Brain microvascular endothelial cell (primary cell): ENCODE measurements at regions not wholly inside any gene's neighbourhood (a gene's known extent, or its start where the extent isn't known, plus 50 kb on each side); places are given as distances from the start of the nearest gene placed in this dataset.

Experiments
- DNase-seq: peaks from one replicate; pipeline ENCODE4 v3.0.0-alpha.2; 2020
- H3K27ac ChIP-seq: fragments of 250-450 bp; sonication (Bioruptor Pico); 2 replicates; pipeline ENCODE4 v1.5.1; 2020; ENCODE audit warnings: mild to moderate bottlenecking, moderate library complexity
- H3K27me3 ChIP-seq: fragments of 250-450 bp; sonication (Bioruptor Pico); replicated peaks from 2 replicates; pipeline ENCODE4 v1.5.1; 2020; ENCODE audit warnings: mild to moderate bottlenecking
- H3K36me3 ChIP-seq: fragments of 250-450 bp; sonication (Bioruptor Pico); replicated peaks from 2 replicates; pipeline ENCODE4 v1.5.1; 2020; ENCODE audit warnings: mild to moderate bottlenecking
- H3K4me3 ChIP-seq: 2 replicates; pipeline ENCODE4 v1.5.1; 2011; ENCODE audit warnings: low read depth, mild to moderate bottlenecking, control low read depth, low read length, moderate library complexity
- in situ Hi-C: cut with HindIII; loops from 2 replicates; pipeline ENCODE4 v1.10.0; 2017; ENCODE audit warnings: low sequenced_read_pairs, low pct_ligation_motif_present
- TF ChIP-seq, protein P1 (sequence below): IDR thresholded peaks from 2 replicates; pipeline ENCODE4 v1.5.1; 2011; ENCODE audit warnings: low read depth, mild to moderate bottlenecking, moderate library complexity, low read length, control low read depth, inconsistent platforms; ENCODE audit errors: missing control alignments

DNA sequence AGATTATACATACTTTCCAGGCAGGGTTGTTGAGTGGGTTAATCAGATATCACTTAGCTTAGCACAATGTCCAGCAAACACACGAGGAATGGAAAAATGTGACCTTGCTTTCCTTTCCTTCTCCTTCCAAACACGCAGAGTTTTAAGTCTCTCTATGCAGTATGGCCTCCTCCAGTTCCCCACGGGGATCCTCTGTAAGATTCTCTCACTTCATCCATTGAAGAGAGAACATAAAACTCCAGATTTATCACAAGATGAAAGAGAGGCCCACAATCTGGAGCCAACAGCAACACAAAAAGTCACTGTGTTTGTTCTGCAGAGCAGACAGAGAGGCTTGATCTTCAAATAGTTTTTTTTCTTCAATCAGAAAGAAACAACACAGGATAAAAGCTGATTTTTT, 336.8 kb upstream of the CLNK start:
- in situ Hi-C loops = no loop called here

DNA sequence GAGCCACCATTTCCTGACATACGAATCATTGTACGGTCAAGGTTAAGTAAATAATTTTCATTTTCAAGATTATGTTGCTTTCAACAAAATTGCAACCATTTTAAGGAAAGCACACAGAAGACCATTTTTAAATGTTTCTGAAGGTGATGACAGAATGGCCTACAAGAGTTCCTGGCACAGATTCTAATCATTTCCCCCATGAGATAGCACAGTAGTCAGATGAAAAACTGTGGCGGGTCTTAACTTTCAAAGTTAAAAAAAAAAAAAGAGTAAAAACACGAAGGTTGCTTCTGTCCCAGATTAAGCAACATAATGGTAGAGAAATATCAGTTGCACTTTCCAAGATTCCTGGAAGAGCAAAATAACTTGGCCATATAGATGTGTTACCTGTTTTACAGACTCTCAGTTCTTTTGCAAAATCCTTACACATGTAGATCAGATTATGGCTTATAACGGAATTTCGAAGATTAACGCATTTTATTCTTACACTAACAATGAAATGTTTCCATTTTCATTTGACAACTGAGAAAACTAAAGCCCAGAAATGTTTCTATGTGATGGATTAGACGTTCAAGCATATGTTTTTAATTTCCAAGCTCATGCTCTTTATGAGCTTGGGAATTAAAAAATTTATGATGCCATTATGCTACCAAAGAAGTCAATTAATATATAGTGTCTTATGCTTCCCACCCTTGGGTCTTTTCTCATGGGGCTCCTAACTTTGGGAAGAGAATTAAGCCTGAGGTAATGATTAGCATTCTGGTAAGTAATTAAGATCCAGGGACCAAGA, 335.1 kb upstream of the CLNK start:
- in situ Hi-C loops = no loop called here
- DNase-seq = no peak

More for the DNA sequence above, 336.8 kb upstream of the CLNK start:
- DNase-seq = no peak
- Histone ChIP-seq H3K36me3 (no peaks in the 10 kb centered on the region), H3K27ac (no peak overlapping the region), H3K27me3 (no peaks in the 10 kb centered on the region), H3K4me3 (no peak overlapping the region)
- TF ChIP-seq, protein P1, sequence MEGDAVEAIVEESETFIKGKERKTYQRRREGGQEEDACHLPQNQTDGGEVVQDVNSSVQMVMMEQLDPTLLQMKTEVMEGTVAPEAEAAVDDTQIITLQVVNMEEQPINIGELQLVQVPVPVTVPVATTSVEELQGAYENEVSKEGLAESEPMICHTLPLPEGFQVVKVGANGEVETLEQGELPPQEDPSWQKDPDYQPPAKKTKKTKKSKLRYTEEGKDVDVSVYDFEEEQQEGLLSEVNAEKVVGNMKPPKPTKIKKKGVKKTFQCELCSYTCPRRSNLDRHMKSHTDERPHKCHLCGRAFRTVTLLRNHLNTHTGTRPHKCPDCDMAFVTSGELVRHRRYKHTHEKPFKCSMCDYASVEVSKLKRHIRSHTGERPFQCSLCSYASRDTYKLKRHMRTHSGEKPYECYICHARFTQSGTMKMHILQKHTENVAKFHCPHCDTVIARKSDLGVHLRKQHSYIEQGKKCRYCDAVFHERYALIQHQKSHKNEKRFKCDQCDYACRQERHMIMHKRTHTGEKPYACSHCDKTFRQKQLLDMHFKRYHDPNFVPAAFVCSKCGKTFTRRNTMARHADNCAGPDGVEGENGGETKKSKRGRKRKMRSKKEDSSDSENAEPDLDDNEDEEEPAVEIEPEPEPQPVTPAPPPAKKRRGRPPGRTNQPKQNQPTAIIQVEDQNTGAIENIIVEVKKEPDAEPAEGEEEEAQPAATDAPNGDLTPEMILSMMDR = no peak

DNA sequence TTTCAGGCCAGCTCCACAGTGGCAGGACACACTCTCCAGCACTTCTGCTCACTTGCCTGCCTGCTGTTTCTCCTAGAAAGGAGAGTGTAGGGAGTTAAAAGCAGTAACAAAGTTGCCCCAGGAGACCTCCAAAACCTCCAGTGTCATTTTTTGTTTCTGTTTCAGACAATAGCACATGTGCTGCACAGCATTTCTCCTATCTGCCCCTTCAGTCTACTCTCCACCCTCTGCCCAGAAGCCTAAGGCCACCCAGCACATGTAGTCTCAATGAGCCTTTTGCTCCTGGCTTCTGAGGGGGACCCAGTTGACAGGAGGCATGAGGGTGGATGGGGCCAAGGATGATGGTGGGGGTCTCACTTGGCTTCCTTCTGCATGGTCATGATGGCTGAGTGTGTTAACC, 329.6 kb upstream of the CLNK start:
- TF ChIP-seq, protein P1 = no peak
- H3K36me3 ChIP-seq = no peaks in the 10 kb centered on the region
- DNase-seq = no peak
- no peak overlapping the region for H3K27ac ChIP-seq
- no peaks in the 10 kb centered on the region for H3K27me3 ChIP-seq
- no peak overlapping the region for H3K4me3 ChIP-seq
- in situ Hi-C loops = no loop called here

More for the DNA sequence above, 335.1 kb upstream of the CLNK start:
- Histone ChIP-seq H3K4me3 (no peak overlapping the region), H3K36me3 (no peaks in the 10 kb centered on the region), H3K27ac (no peak overlapping the region), H3K27me3 (no peaks in the 10 kb centered on the region)
- TF ChIP-seq, protein P1 = no peak

DNA sequence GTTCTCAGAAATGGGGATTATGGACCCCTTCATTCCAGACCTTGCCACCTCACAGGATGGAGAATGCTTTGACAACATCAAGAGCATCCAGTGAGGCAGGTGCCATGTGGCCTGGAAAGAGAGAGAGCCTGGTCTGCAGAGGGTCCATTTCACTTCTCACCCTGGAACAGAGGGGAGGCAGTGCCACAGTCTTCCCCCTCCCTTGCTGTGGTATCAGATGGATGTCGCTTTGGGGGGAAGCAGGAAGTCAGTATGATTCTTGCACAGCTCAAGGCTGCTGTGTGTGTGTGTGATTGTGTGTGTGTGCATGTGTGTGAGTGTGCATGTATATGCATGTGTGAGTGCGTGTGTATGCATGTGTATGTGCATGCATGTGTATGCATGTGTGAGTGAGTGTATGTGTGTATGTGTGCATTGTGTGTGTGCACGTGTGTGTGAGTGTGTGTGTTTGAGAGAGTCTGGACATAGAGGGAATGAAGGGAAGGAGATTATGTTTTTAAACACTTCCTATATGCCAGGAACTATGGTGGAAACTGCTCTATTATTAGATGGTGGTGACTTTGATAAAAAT, 328.6 kb upstream of the CLNK start:
- DNase-seq = no peak
- H3K27ac ChIP-seq = no peak overlapping the region
- H3K27me3 ChIP-seq = no peaks in the 10 kb centered on the region
- no peak overlapping the region for H3K4me3 ChIP-seq
- TF ChIP-seq, protein P1 = no peak
- no peaks in the 10 kb centered on the region for H3K36me3 ChIP-seq
- in situ Hi-C loops = no loop called here

DNA sequence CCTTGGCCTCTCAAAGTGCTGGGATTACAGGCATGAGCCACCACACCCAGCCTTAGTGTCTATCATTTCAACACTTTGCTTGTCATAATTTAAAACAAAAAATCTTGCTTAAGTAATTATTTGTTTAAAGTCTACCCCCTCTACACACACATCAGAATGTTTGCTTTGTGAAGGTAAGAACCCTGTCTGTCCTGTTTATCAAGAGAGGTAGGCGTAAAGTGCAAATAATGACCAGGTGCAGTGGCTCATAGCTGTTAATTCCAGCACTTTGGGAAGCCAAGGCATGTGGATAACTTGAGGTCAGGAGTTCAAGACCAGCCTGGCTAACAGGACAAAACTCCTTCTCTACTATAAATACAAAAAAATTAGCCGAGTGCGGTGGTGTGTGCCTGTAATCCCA, 326.7 kb upstream of the CLNK start:
- TF ChIP-seq, protein P1 = no peak
- no peaks in the 10 kb centered on the region for H3K27me3 ChIP-seq
- no peak for DNase-seq
- no peak overlapping the region for H3K27ac ChIP-seq
- no peak overlapping the region for H3K4me3 ChIP-seq
- no peaks in the 10 kb centered on the region for H3K36me3 ChIP-seq
- in situ Hi-C loops = no loop called here
